GM23248 (cell line): ENCODE measurements at regions not wholly inside any gene's neighbourhood (a gene's known extent, or its start where the extent isn't known, plus 50 kb on each side); places are given as distances from the start of the nearest gene placed in this dataset.

Experiments
- DNase-seq: peaks from one replicate; pipeline ENCODE4 v3.0.0-alpha.2; 2015
- H2AFZ ChIP-seq: fragments of 200-600 bp; sonication (generic); 2 replicates; pipeline ENCODE4 v1.6.1; 2016; ENCODE audit warnings: antibody characterized with exemption
- H3F3A ChIP-seq: fragments of 200-600 bp; sonication (generic); 2 replicates; pipeline ENCODE4 v1.6.1; 2016; ENCODE audit warnings: mild to moderate bottlenecking, antibody characterized with exemption, mixed run types; ENCODE audit not compliant: insufficient read depth
- H3K27ac ChIP-seq: fragments of 200-600 bp; sonication (generic); 2 replicates; pipeline ENCODE4 v1.5.1; 2016; ENCODE audit warnings: mild to moderate bottlenecking
- H3K27me3 ChIP-seq: fragments of 200-600 bp; sonication (generic); replicated peaks from 2 replicates; pipeline ENCODE4 v1.6.1; 2016; ENCODE audit warnings: mild to moderate bottlenecking; ENCODE audit not compliant: insufficient read depth
- H3K36me3 ChIP-seq: fragments of 200-600 bp; sonication (generic); 2 replicates; pipeline ENCODE4 v1.6.1; 2016; ENCODE audit warnings: low read depth, mild to moderate bottlenecking
- H3K4me1 ChIP-seq: fragments of 200-600 bp; sonication (generic); 2 replicates; pipeline ENCODE4 v1.6.1; 2016; ENCODE audit warnings: mild to moderate bottlenecking; ENCODE audit not compliant: insufficient read depth
- H3K4me2 ChIP-seq: fragments of 200-600 bp; sonication (generic); one replicate; pipeline ENCODE4 v1.6.1; 2016; ENCODE audit warnings: mild to moderate bottlenecking; ENCODE audit not compliant: unreplicated experiment
- H3K4me3 ChIP-seq: fragments of 200-600 bp; sonication (generic); 2 replicates; pipeline ENCODE4 v1.5.1; 2016; ENCODE audit warnings: mild to moderate bottlenecking
- H3K79me2 ChIP-seq: fragments of 200-600 bp; sonication (generic); 2 replicates; pipeline ENCODE4 v1.6.1; 2016; ENCODE audit warnings: mild to moderate bottlenecking; ENCODE audit not compliant: insufficient read depth
- H3K9ac ChIP-seq: fragments of 200-600 bp; sonication (generic); 2 replicates; pipeline ENCODE4 v1.6.1; 2016; ENCODE audit warnings: mild to moderate bottlenecking
- H3K9me2 ChIP-seq: fragments of 200-600 bp; sonication (generic); 2 replicates; pipeline ENCODE4 v1.6.1; 2016; ENCODE audit warnings: mixed run types, mild to moderate bottlenecking, moderate library complexity; ENCODE audit not compliant: insufficient read depth
- H3K9me3 ChIP-seq: fragments of 200-600 bp; sonication (generic); one replicate; pipeline ENCODE4 v1.6.1; 2017; ENCODE audit warnings: low read depth
- H4K20me1 ChIP-seq: fragments of 200-600 bp; sonication (generic); 2 replicates; pipeline ENCODE4 v1.6.0; 2016; ENCODE audit not compliant: insufficient read depth
- EZH2 ChIP-seq: fragments of 200-600 bp; sonication (generic); IDR thresholded peaks from 2 replicates; pipeline ENCODE4 v1.6.1; 2018; ENCODE audit warnings: antibody characterized with exemption, mild to moderate bottlenecking; ENCODE audit not compliant: insufficient read depth, poor library complexity, severe bottlenecking
- EZH2phosphoT487 ChIP-seq: fragments of 200-600 bp; sonication (generic); IDR thresholded peaks from 2 replicates; pipeline ENCODE4 v1.6.1; 2018; ENCODE audit warnings: antibody characterized with exemption, moderate library complexity, mild to moderate bottlenecking, low read depth; ENCODE audit not compliant: insufficient read depth
- WGBS, 2 experiments: methylation state at CpG; one replicate each; pipeline ENCODE4 v1.1.6; 2015 to 2017; ENCODE audit warnings: low lambda C conversion rate in 2 of 2, low coverage in 1 of 2; ENCODE audit errors: missing lambda C conversion rate in 2 of 2; 5-methylcytosine and 5-hydroxymethylcytosine counted together
- in situ Hi-C: fragments of 300-500 bp; cut with MboI; formaldehyde crosslinking; loops from 2 replicates; pipeline ENCODE4 v1.15.0; 2020

DNA sequence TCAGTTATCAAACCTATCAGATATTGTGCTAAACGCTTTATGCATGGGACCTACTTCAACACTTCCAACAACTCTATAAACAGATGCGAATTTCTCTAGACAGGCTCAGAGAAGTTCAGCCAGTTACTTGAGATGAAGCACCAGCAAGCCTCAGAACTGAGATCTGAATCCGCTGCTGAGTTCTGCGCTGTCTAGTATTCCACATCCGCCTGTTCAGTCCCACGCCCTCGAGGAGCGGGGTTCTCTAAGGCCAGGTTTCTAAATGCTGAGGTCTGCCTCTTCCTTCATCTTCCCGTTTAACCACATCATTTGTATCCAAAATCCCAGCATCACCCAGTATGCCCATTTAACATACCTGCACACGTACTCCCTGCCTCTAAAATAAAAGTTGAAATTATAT lies 297.8 kb upstream of the ZNF32 start:
- H3K27ac ChIP-seq, result no peak overlapping the region
- H3K4me1 ChIP-seq, result peaks cover 8% of the 10 kb centered on the region; the same call in 1 of the 2 replicates
- no peaks in the 10 kb centered on the region for H3K27me3 ChIP-seq
- in situ Hi-C loops, result no loop called here
- H4K20me1 ChIP-seq, result no peaks in the 10 kb centered on the region
- H3K79me2 ChIP-seq, result no peaks in the 10 kb centered on the region
- TF ChIP-seq EZH2phosphoT487 (no peak), EZH2 (no peak)
- no peaks in the 10 kb centered on the region for H3F3A ChIP-seq
- H3K9me3 ChIP-seq, result no peaks in the 10 kb centered on the region
- no peak overlapping the region for H3K9ac ChIP-seq
- no peak overlapping the region for H2AFZ ChIP-seq
- 98% methylated on average over 10 of the region's 10 CpGs for WGBS, 2 experiments
- H3K9me2 ChIP-seq, result no peaks in the 10 kb centered on the region
- H3K36me3 ChIP-seq, result no peaks in the 10 kb centered on the region
- no peak overlapping the region for H3K4me2 ChIP-seq
- H3K4me3 ChIP-seq, result no peak overlapping the region
- DNase-seq, result no peak

DNA sequence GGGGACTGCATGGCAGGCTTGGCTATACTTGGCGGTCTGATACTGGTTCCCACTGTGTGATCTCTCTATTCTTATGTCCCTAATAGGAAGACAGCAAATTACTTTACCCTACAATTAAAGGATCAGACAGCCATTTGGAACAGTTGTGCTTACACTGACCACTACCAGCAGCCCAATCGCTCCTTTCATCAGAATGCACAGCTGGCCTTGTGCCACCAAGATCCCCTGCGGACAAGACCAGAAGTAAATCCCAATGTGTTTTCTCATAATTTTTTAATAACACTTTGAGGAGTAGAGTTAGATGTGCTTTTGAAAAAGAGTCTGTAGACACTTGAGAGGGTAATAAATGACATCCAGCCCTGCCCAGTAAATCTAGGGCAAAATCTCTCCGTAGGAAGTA lies 297.2 kb upstream of the ZNF32 start:
- in situ Hi-C loops, result no loop called here
- H3F3A ChIP-seq, result no peaks in the 10 kb centered on the region
- H3K36me3 ChIP-seq, result no peaks in the 10 kb centered on the region
- no peaks in the 10 kb centered on the region for H3K9me3 ChIP-seq
- no peaks in the 10 kb centered on the region for H4K20me1 ChIP-seq
- no peaks in the 10 kb centered on the region for H3K9me2 ChIP-seq
- no peak for DNase-seq
- TF ChIP-seq EZH2phosphoT487 (no peak), EZH2 (no peak)
- H3K27me3 ChIP-seq, result no peaks in the 10 kb centered on the region
- H3K4me1 ChIP-seq, result peaks cover 8% of the 10 kb centered on the region; the same call in 1 of the 2 replicates
- H3K9ac ChIP-seq, result no peak overlapping the region
- 87 to 94% methylated on average over 4 of the region's 4 CpGs for WGBS, 2 experiments
- H2AFZ ChIP-seq, result no peak overlapping the region
- H3K79me2 ChIP-seq, result no peaks in the 10 kb centered on the region
- no peak overlapping the region for H3K27ac ChIP-seq
- H3K4me2 ChIP-seq, result no peak overlapping the region
- H3K4me3 ChIP-seq, result no peak overlapping the region

DNA sequence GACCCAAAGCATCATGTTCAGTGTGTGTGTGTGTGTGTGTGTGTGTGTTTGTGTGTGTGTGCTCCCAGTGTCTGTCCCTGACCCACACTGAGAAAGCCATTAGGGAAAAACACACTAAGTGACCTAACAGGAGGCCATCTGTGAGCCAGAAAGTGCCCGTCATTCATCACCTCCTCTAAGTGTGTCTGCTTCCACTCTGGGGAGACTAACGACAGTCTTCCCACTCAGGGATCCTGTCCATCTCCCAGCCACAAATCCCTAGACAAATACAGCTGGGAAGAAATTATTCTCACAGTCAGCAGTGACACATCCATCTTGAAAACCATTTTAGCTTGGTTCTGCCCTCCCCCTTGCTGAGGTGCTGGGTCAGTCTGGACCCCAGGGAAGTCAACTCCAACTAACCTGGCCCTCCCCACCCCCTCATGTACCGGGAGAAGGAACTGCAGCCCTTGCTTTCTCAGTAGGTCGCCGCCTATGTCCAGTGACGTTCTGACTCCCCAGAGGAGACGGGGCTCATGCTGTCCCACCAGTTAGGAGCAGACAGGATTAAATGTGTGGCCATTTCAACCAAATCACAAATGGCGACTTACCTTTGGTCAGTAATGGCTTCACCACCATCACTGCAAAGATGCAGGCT lies 296.5 kb upstream of the ZNF32 start:
- Histone ChIP-seq H3K4me3 (no peak overlapping the region), H4K20me1 (no peaks in the 10 kb centered on the region)
- in situ Hi-C loops, result no loop called here

DNA sequence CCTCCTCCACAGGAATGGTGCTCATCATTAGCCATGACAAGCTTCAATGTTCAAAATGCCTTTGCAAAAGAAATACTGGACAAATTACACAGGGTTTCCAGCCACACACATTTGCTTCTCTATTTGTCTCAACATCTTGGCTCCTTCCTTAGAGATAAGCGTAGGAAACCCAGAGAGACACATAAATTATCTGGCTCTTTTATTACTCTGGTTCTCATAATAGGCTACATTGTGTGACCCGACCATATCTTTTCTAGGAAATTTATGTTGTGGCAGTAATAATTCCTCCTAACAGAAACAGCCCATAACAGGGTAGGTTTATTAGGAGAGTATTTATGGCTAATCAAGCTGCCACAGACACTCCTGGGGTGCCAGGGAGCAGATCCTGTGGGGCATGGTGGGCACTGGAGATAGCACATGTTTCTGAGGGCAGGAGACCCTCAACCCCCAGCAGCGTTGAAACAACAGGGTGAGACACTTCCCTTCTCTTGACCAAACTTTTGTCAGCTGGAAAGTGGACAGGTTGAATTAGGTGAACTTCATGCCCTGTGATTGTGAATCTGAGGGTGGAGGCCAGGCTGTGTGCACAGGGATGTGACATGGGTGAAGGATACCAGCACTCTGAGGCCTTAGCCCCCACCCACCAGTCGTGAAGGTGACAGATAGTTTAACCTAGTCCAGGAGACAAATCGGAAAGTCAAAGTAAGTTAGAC lies 295.9 kb upstream of the ZNF32 start:
- no peaks in the 10 kb centered on the region for H3F3A ChIP-seq
- H3K27ac ChIP-seq, result no peak overlapping the region
- no peaks in the 10 kb centered on the region for H3K79me2 ChIP-seq
- no peaks in the 10 kb centered on the region for H3K36me3 ChIP-seq
- no peaks in the 10 kb centered on the region for H3K9me2 ChIP-seq
- H3K9me3 ChIP-seq, result no peaks in the 10 kb centered on the region
- H4K20me1 ChIP-seq, result no peaks in the 10 kb centered on the region
- no peak for DNase-seq
- no peak overlapping the region for H3K9ac ChIP-seq
- TF ChIP-seq EZH2phosphoT487 (no peak), EZH2 (no peak)
- H3K4me3 ChIP-seq, result no peak overlapping the region
- no peak overlapping the region for H3K4me2 ChIP-seq
- H3K4me1 ChIP-seq, result peaks cover 12% of the 10 kb centered on the region; the same call in 1 of the 2 replicates
- no peak overlapping the region for H2AFZ ChIP-seq
- 92 to 96% methylated on average over 5 of the region's 5 CpGs for WGBS, 2 experiments
- in situ Hi-C loops, result no loop called here
- H3K27me3 ChIP-seq, result no peaks in the 10 kb centered on the region

More for the DNA sequence above, 296.5 kb upstream of the ZNF32 start:
- H3K79me2 ChIP-seq, result no peaks in the 10 kb centered on the region
- H2AFZ ChIP-seq, result no peak overlapping the region
- 91 to 94% methylated on average over 8 of the region's 8 CpGs for WGBS, 2 experiments
- no peak overlapping the region for H3K9ac ChIP-seq
- no peaks in the 10 kb centered on the region for H3K9me3 ChIP-seq
- no peak overlapping the region for H3K4me2 ChIP-seq
- TF ChIP-seq EZH2 (no peak), EZH2phosphoT487 (no peak)
- no peaks in the 10 kb centered on the region for H3K9me2 ChIP-seq
- no peaks in the 10 kb centered on the region for H3K36me3 ChIP-seq
- no peak for DNase-seq
- peaks cover 10% of the 10 kb centered on the region; the same call in 1 of the 2 replicates for H3K4me1 ChIP-seq
- H3K27ac ChIP-seq, result no peak overlapping the region
- no peaks in the 10 kb centered on the region for H3K27me3 ChIP-seq
- no peaks in the 10 kb centered on the region for H3F3A ChIP-seq
